ENCODE measurements at regions not wholly inside any gene's neighbourhood (a gene's known extent, or its start where the extent isn't known, plus 50 kb on each side); places are given as distances from the start of the nearest gene placed in this dataset.

DNA sequence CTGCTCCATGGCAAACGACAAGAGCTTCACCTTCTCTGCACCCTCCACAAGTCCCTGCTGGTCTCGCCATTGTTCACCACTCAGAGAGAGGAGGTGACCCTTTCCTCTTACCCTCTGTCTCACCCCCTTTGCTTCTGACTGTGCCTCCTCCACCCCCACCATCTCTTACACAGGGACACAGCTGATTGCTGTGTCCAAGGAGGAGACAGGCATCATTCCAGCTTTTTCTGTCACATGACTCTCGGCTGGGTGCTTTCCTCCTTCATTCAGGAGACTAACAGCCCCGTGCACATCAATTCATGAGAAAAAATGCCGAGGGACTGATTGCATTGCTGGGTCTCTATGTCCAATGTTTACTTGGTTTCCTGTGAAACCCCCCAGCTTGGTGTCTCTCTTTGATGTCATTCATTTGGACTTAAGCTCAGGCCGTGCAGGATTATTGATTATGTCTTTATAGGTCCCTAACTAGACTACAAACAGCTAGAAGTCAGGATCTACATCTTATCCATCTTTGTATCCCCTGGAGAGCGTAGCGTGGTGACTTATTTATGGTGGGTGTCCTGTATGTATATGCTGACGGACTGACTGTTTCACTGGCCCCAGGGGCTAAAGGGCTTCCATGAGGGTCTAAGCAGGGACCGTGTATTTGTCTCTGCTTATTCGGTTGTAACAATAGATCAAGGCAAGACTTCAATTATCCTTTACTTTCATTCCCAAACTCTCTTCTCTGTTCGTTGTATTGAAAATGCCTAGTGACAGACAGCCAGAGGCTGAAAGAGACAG lies 82.2 kb upstream of the CDH13 start:
- TF ChIP-seq, protein P1, sequence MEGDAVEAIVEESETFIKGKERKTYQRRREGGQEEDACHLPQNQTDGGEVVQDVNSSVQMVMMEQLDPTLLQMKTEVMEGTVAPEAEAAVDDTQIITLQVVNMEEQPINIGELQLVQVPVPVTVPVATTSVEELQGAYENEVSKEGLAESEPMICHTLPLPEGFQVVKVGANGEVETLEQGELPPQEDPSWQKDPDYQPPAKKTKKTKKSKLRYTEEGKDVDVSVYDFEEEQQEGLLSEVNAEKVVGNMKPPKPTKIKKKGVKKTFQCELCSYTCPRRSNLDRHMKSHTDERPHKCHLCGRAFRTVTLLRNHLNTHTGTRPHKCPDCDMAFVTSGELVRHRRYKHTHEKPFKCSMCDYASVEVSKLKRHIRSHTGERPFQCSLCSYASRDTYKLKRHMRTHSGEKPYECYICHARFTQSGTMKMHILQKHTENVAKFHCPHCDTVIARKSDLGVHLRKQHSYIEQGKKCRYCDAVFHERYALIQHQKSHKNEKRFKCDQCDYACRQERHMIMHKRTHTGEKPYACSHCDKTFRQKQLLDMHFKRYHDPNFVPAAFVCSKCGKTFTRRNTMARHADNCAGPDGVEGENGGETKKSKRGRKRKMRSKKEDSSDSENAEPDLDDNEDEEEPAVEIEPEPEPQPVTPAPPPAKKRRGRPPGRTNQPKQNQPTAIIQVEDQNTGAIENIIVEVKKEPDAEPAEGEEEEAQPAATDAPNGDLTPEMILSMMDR (IDR thresholded peaks at IDR 0.05 in 4 of 5, conservative IDR thresholded peaks at IDR 0.05 in 1 of 5): no peak
- TF ChIP-seq POLR2A (IDR thresholded peaks at IDR 0.05): no peak
